Panc1 (cell line): ENCODE measurements at regions not wholly inside any gene's neighbourhood (a gene's known extent, or its start where the extent isn't known, plus 50 kb on each side); places are given as distances from the start of the nearest gene placed in this dataset.
"Not testable (repeated sequence)": the region's sequence is repeated elsewhere in the genome, so short reads cannot be mapped to it uniquely, and the experiment has no call there.

Source experiments
- ATAC-seq: fragments of 200-7000 bp; cut with Tn5 transposase; 2 replicates; pipeline ENCODE4 v1.9.1; 2020; ENCODE audit warnings: mild to moderate bottlenecking, moderate library complexity
- BruUV-seq: library from RNA; stranded (reverse); fragments of 400-500 nt; replicated peaks from 2 replicates; lab custom pipeline; 2021; lab: Mats Ljungman, UMichigan
- CTCF ChIA-PET: fragments of 300-600 bp; sonication (Branson Sonifier 250); formaldehyde crosslinking; loops from one replicate; lab custom pipeline; 2022; ENCODE audit warnings: antibody characterized with exemption; lab: Charles Lee
- POLR2A ChIA-PET: fragments of 300-600 bp; sonication (Branson Sonifier 250); formaldehyde crosslinking; loops from one replicate; lab custom pipeline; 2022; ENCODE audit warnings: antibody characterized with exemption; lab: Charles Lee
- DNase-seq: peaks from one replicate; pipeline ENCODE4 v3.0.0-alpha.2; 2010; ENCODE audit warnings: low read depth, low spot score
- H3K27ac ChIP-seq: 2 replicates; pipeline ENCODE4 v1.5.1; 2011; ENCODE audit warnings: mild to moderate bottlenecking, low read length, inconsistent platforms
- H3K27me3 ChIP-seq: fragments of 200-500 bp; sonication (Bioruptor generic); 2 replicates; pipeline ENCODE4 v1.6.0; 2014; ENCODE audit warnings: low read length, inconsistent platforms; ENCODE audit not compliant: control insufficient read depth, insufficient read depth
- H3K36me3 ChIP-seq: fragments of 200-500 bp; sonication (Bioruptor generic); 2 replicates; pipeline ENCODE4 v1.5.1; 2014; ENCODE audit warnings: inconsistent platforms, mild to moderate bottlenecking, low read length, moderate library complexity; ENCODE audit not compliant: control insufficient read depth, insufficient read depth
- H3K4me1 ChIP-seq: 2 replicates; pipeline ENCODE4 v1.5.1; 2011; ENCODE audit warnings: inconsistent platforms, mild to moderate bottlenecking, low read length, moderate library complexity; ENCODE audit not compliant: control insufficient read depth, insufficient read depth
- H3K4me3 ChIP-seq, 2 experiments: 2 replicates each; pipeline ENCODE4 v1.5.1; 2011 to 2012; ENCODE audit warnings: low read depth in 2 of 2, low read length in 2 of 2, mild to moderate bottlenecking in 2 of 2, inconsistent platforms in 1 of 2, moderate library complexity in 1 of 2
- H3K9me3 ChIP-seq: fragments of 200-500 bp; sonication (Bioruptor generic); 2 replicates; pipeline ENCODE4 v1.5.1; 2014; ENCODE audit warnings: low read depth, mild to moderate bottlenecking, inconsistent platforms, low read length, moderate library complexity; ENCODE audit not compliant: control insufficient read depth, insufficient read depth
- POLR2AphosphoS5 ChIP-seq: IDR thresholded peaks from 2 replicates; pipeline ENCODE4 v1.6.1; 2012; ENCODE audit warnings: mild to moderate bottlenecking, low read depth, low read length, moderate library complexity
- REST ChIP-seq, 2 experiments: IDR thresholded peaks; 2 replicates each; pipeline ENCODE4 v1.6.1; 2011 to 2012; ENCODE audit warnings: low read depth in 2 of 2, control low read depth in 1 of 2, low read length in 1 of 2, mild to moderate bottlenecking in 1 of 2, moderate library complexity in 1 of 2; ENCODE audit not compliant: insufficient read depth in 1 of 2
- SIN3A ChIP-seq: IDR thresholded peaks from 2 replicates; pipeline ENCODE4 v1.6.1; 2012; ENCODE audit warnings: low read depth, mild to moderate bottlenecking, low read length, moderate library complexity, borderline replicate concordance; ENCODE audit not compliant: insufficient read depth
- TCF7L2 ChIP-seq: IDR thresholded peaks from 2 replicates; pipeline ENCODE4 v1.6.1; 2011; ENCODE audit warnings: mild to moderate bottlenecking, low read depth, low read length, inconsistent platforms
- in situ Hi-C: cut with HindIII; loops from 2 replicates; pipeline ENCODE4 v1.10.0; 2016; ENCODE audit warnings: low sequenced_read_pairs, low pct_unique_long_range_greater_than_20kb
- intact Hi-C: fragments of 100-400 bp; cut with micrococcal nuclease; formaldehyde crosslinking; loops from one replicate; pipeline ENCODE4 v1.10.0; 2022; ENCODE audit not compliant: unreplicated experiment
- TF ChIP-seq, protein P1 (sequence below): fragments of 450-650 bp; IDR thresholded peaks from 2 replicates; pipeline ENCODE4 v1.5.1; 2017; ENCODE audit warnings: mild to moderate bottlenecking

GRCh38 chr7:68787566-68787965, 810.7 kb upstream of the AUTS2 start:
- Histone ChIP-seq H3K27ac (no peak overlapping the region), H3K27me3 (no peaks in the 10 kb centered on the region), H3K4me3 (no peak overlapping the region), H3K9me3 (no peaks in the 10 kb centered on the region), H3K4me1 (no peaks in the 10 kb centered on the region), H3K36me3 (no peaks in the 10 kb centered on the region)
- DNase-seq (no peak), ATAC-seq (no peak)
- intact Hi-C loops (no loop called here), in situ Hi-C loops (no loop called here)
- TF ChIP-seq, protein P1, sequence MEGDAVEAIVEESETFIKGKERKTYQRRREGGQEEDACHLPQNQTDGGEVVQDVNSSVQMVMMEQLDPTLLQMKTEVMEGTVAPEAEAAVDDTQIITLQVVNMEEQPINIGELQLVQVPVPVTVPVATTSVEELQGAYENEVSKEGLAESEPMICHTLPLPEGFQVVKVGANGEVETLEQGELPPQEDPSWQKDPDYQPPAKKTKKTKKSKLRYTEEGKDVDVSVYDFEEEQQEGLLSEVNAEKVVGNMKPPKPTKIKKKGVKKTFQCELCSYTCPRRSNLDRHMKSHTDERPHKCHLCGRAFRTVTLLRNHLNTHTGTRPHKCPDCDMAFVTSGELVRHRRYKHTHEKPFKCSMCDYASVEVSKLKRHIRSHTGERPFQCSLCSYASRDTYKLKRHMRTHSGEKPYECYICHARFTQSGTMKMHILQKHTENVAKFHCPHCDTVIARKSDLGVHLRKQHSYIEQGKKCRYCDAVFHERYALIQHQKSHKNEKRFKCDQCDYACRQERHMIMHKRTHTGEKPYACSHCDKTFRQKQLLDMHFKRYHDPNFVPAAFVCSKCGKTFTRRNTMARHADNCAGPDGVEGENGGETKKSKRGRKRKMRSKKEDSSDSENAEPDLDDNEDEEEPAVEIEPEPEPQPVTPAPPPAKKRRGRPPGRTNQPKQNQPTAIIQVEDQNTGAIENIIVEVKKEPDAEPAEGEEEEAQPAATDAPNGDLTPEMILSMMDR = no peak
- TF ChIP-seq TCF7L2 = no peak
- no peak for TF ChIP-seq POLR2AphosphoS5
- TF ChIP-seq REST (IDR thresholded peaks at IDR 0.05; ENCODE audit: insufficient read depth in 1 of 2, low read depth in 2 of 2, low read length in 1 of 2) = no peak
- no peak for TF ChIP-seq SIN3A
- ChIA-PET CTCF (no interaction called here), POLR2A (no interaction called here)
- BruUV-seq = no TSS peak

- H3K9me3 ChIP-seq, POLR2A ChIA-PET, H3K27ac ChIP-seq, intact Hi-C loops, H3K4me3 ChIP-seq, H3K36me3 ChIP-seq, H3K4me1 ChIP-seq, DNase-seq, in situ Hi-C loops, BruUV-seq, ATAC-seq, H3K27me3 ChIP-seq, CTCF ChIA-PET: not testable (repeated sequence)
Observed at GRCh38 chr7:68788529-68788928, 809.7 kb upstream of the AUTS2 start.

- Histone ChIP-seq H3K4me1 (no peaks in the 10 kb centered on the region), H3K36me3 (no peaks in the 10 kb centered on the region), H3K9me3 (no peaks in the 10 kb centered on the region), H3K27me3 (no peaks in the 10 kb centered on the region), H3K4me3 (no peak overlapping the region), H3K27ac (no peak overlapping the region)
- ChIA-PET POLR2A (no interaction called here), CTCF (no interaction called here)
- ATAC-seq (no peak), DNase-seq (no peak)
- TF ChIP-seq POLR2AphosphoS5 = no peak
- intact Hi-C loops = no loop called here
- BruUV-seq = no TSS peak
- in situ Hi-C loops = no loop called here
Observed at GRCh38 chr7:68789597-68789996, 808.7 kb upstream of the AUTS2 start.
